Urothelium cell line (cell line): ENCODE measurements at regions not wholly inside any gene's neighbourhood (a gene's known extent, or its start where the extent isn't known, plus 50 kb on each side); places are given as distances from the start of the nearest gene placed in this dataset.
A peak's percentile ranks its signal among the peaks of the same experiment; 100 is the strongest.

Experiments used
- DNase-seq: peaks from one replicate; pipeline ENCODE4 v3.0.0; 2011; ENCODE audit warnings: low spot score, mixed read lengths
- FAIRE-seq: peaks from 2 replicates; lab custom pipeline; 2011; peaks lifted over from hg19 to GRCh38; lab: Jason Lieb, UNC

DNA sequence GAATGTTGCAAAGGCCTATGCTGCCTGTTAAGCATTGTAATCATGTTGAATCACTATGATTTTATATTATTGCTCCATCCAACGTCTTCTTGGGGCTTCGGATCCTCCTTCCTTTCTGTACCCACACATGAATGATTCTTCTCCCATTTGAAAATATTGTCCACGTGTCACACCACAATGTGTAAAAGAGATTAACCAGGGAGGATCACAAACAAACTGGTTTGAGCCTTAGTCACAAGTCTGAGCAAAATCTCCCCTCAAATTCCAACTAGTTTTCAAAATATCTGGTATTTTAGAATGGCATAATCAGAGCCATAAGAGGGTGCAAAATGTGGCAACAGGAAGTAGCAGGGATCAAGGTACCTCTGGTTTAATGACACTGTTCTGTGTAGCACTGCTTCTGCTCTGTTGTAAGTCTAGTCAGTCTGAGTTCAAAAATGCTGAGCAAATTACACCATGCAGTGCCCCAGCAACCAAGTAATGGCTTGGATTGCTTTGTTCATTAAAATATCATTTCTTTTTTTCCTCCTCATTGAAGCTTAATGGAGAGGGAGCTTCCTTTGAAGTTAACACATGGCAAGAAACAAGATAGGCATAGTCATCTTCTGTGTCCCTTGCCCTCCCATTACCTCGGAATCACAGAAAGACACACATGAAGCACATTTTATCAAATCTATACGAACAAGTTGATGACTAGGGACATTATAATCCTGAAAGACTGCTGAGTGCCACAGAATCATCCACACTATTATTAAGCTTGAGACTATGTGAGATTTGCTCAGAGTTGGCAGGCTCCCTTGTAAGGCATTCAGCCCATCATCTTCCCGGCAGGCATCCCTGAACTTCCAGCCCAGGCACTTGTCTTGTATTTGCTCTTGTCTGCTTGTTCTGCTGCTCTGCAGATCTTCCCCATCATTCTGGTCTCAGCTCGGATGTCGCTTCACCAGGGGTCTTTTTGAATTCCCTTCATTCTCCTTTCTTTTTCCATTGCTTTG, 102.0 kb upstream of the PRLR start:
- no peak for DNase-seq
- FAIRE-seq: no peak

DNA sequence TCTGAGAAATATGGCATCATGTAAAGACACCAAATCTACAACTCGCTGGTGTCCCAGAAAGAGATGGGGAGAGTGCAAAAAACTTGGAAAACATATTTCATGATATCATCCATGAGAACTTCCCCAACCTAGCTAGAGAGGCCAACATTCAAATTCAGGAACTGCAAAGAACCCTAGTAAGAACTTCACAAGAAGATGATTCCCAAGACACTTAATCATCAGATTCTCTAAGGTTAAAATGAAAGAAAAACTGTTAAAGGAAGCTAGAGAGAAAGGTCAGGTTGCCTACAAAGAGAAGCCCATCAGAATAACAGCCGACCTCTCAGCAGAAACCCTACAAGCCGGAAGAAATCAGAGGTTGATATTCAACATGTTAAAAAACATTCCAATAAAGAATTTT, 95.5 kb upstream of the PRLR start:
- FAIRE-seq (no peak), DNase-seq (no peak)

DNA sequence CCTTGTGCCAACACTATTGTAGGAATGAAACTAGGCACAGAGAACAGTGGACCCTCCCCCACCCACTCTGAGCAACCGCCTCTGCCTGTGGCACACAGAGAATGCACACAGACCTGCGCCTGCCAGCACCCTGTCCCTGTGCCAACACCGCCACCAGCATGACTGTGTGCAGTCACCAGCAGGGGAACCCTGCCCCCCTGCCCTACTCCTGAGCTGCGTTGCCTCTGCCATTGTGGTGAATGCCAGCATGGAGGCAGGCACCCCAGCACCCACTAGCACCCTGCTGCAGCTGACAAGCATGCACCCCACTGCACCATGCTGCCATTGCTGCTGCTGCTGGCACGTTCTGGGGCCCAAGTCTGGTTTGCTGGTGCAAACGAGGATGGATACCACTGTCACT, 94.4 kb upstream of the PRLR start:
- DNase-seq (no peak), FAIRE-seq (peak; percentile 89)

DNA sequence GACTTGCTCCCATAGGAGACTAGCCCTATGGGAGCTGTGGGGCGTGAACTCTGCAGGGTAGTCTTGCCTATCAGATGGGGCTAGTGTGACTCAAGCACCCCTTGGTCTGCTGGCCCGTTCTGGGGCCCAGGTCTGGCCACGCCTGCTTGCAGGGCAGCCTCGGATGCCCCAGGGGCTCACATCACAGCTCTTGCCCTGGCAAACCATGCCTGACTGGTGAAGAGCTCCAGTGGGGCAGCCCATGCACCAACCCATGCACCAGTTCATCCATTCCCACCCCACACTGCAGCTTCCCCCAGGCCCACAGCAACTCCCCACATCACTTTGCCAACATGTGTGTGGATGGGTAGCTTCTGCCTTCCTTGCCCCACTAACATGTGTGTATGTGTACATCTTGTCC, 93.9 kb upstream of the PRLR start:
- FAIRE-seq: no peak
- no peak for DNase-seq

DNA sequence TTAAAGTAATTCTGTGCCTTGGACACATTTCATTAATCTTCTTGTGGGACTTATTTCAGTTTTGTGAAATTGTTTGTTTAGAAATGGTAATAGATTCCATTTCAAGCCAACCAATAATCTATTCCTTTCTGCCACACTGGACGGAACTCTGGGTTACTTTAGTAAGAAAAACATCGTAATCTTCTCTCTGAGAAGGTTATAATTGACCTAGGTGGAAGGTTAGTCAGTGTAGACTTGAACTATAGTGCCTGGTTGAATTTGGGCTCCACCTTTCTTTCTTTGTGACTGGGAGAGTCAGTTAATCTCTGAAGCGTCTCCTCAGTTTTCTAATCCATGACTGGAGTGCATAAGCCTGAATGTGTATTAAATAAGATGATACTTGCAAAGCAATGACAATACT, 89.7 kb upstream of the PRLR start:
- FAIRE-seq (no peak), DNase-seq (no peak)

DNA sequence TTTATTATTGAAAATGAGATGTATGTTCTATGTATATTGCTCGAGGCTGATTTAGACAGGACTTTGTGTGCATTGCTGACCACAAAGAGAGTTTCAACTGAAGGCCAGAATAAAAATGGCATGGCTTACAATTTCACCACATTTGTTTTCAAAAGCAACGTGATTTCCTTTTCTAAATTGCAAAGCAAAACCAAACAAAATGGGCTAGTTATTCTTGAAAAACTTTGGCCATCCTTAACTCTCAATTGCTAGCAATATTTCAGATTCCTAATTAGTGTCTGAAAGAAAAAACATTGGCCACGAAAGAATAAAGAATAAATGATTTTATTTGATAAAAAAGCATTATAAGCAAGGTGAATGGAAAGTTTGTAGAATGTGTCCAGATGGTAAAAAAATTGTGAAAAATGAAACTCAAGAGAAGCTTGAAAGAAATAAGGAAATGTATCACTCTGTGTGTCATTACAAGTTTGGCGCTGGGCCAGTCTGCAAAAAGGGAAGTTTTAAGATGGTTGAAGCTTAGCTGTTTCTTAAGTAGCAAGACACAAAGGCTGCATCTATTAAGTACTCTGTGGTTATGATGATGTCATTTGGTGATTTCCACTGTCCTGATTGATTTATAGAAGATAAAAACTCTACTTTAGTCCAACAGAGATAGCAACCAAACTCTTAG, 89.2 kb upstream of the PRLR start:
- FAIRE-seq: no peak
- peak; percentile 41 for DNase-seq

DNA sequence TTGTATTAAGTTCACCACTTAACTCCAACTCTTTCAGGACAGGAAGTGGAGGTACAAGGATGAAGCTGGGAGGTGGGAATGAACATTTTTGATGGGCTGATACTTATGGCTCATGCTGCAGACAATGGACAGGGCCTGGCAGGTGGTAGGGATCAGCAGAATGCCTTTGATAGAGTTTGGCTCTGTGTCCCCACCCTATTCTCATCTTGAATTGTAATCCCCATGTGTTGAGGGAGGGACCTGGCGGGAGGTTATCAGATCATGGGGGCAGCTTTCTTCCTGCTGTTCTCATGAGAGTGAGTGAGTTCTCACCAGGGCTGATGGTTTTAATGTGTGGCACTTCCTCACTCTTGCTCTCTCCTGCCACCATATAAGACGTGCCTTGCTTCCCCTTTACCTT, 87.3 kb upstream of the PRLR start:
- FAIRE-seq (peak; percentile 9), DNase-seq (no peak)

DNA sequence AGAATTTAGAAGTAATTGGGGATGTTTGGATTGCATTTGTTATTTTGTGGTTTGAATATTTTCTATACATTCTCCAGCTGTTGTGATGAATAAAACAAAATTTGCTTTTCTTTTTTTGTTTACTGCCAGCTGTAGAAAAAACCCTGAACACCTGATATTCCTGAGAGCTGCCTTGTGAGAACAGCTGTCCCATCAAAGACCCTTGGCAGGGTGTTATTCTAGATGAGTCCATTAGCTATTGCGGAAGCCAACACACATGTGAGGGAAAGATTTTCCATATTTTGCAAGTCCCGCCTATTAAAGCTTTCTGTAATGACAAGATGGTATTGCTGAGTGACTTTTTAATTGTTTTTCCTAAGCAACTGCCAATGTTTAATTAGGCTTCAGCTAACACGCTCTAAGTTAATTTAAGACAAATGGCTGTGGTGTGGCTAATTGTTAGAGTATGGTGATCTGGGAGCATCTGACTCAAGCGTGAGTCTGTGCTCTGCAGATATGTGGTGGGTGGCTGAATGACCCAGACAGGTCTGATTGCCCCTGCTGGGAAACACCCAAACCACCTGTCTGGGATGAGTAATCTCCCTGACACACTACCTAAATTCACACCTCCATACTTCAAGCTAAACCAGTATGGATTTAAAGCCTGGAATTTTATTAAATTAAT, 86.5 kb upstream of the PRLR start:
- FAIRE-seq (no peak), DNase-seq (peak; percentile 47)

DNA sequence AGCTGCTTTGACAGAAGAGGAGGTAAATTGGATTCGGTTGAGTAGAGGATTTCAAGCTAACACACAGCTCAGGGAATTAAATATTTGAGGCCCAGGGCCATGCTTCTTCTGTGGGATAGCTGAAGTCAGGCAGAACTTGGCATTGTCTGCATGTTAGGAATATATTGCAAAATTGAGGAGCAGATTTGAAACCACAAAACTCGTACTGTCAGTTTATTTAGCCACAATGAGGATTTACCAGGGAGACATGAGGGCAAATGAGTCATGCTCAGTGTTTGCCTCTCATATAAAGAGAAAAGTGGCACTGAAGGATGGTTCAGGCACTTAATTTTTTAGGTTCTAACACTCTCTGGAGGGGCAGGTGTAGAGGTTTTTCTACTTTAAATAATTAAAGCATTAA, 83.0 kb upstream of the PRLR start:
- FAIRE-seq (peak; percentile 77), DNase-seq (peak; percentile 62)

DNA sequence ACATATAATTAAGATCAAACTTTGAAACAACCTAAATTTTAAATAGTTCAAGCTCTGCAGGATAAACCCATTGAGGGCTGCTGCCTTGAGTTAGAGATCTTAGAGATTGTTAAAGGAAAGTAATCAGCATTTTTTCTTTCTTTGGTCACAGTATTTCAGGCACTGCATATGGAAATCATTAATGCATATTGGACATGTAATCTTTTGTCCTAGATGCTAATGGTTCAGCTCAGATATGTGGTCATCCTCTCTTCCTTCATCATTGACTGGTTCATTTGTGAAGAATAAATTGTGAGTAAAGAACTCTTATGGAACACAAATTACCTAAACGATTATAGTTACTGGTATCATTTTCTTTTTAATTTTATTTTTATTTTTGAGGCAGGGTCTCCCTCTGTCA, 82.0 kb upstream of the PRLR start:
- DNase-seq (no peak), FAIRE-seq (no peak)

DNA sequence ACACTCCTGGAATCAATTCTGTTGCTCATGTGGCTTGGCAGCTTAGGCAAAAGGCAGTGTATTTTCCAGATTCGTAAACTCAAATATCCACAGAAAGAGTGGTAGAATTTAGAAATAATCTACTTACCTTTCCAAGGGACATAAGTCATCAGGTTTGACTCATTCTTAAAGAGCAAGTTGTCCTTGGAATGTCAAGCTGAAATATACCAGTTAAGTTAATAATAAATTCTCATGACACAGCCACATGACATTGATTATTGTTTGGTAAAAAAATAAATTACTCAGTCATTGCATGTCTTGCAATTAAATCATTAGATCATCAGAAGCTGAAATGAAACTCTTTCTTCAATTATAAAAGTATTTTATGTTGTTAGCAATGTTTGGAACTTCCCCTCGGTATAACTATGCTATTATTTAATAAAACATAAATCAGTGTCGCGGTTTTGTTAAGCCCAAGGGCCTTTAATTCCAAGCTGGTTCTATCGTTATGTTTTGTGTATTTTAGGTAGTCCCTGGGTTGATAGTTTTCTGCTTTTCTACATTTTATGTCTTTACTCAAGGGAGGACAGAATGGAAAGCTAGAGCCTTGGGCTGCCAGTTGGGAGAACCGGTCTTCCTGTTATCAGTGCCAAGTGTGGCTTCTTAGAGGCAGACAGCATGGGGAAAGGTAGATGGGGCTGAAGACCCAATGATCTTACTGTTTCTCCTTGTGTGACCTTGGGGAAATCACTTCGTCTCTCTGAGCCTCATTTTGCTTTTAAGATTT, 79.3 kb upstream of the PRLR start:
- no peak for FAIRE-seq
- no peak for DNase-seq

DNA sequence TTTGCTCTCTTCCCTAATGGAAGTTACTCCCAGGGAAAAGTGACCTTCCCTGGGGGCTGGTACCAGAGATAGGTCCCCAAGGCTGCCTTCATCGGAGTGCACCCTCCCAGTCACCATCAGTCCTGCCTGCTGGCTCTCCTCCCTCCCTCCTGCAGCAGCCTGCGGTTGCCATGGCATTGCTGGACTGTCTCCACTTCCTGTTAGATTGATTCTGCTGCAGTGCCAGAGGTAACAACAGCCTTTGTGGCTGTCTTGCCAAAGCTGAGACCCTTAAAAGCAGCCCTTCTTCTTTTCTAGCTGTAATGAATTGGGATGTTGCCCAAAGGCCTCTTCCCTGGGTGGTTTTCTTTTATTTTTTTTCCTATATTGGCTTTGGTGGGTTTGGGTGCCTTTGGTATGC, 78.1 kb upstream of the PRLR start:
- FAIRE-seq (no peak), DNase-seq (peak; percentile 25)

DNA sequence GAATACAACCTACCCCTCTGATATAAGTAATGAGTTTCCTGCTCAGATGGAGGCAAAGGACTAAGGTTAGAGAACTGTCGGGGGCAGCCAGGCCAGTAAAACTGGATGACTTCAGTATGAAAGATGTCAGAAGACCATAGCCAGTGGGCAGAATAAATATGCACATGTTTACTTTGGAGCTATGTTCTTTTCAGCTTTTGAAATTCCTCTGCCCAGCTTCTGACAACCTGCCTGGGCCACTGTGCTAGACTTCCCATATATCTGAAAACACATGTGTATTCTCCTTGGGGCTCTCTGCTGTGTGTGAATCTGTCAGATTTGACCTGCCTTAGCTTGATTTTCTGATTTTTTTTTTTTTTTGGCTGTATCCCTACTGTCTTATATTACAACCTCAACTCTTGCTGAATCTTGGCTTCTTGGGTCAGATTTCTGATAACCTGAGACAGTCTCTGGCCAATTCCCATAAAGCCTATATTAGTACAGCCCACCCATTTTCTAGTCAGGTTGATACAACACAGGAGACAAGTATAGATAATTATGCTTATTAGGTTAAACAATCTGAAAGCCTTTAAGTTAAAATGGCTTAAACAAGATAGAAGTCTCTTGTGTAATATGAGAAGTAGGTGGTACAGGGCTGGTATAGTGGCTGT, 76.6 kb upstream of the PRLR start:
- no peak for FAIRE-seq

DNA sequence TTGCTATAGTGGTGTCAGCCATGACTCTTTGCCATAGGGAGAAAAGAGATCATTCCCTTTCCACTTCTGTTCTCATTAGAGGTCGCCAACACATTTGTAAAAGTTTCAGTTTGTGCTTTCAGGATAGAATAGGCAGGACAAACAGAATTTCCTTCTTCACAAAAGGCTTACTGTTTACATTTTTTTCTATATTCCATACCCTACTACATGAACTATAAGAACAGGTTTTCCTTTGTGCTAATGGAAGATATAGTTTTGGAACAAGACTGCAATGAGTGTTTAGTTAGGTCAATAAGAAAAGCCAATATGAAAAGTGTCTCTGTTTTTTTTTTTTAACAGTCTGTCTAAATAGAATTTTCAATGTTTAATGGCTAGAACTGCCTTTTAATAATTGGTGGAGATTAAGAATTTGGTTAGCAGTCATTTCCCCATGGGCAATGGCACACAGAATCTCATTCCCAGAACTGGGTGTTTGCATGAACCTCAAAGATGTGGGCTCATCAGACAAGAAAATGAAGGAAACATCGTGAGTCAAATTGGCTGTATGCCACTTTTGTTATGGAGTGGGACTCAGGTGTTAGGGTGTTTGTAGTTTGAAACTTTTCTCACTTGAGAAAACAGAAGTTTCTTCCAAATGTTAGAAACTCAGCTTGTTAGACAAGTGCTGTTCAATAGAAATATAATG, 75.2 kb upstream of the PRLR start:
- no peak for DNase-seq
- no peak for FAIRE-seq

More for the DNA sequence above, 76.6 kb upstream of the PRLR start:
- no peak for DNase-seq

DNA sequence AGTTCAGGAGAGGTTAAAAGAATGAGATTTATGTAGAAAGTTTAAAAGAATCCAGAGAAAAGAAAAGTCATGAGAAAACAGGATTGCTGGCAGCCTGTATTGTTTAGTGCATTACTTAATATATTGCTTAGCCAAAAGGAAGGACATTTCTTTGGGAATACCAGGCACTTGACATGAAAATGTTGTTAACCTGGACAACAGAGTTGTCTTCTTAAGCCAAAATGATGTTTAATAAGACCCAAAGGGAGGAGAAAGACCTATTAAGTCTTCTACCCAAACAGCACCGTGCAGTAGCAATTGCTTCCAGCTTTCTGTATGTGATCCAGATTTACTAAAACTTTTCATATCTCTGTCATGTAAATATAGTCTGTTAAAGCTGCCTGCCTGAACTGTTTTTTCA, 74.0 kb upstream of the PRLR start:
- FAIRE-seq: no peak
- DNase-seq: no peak

DNA sequence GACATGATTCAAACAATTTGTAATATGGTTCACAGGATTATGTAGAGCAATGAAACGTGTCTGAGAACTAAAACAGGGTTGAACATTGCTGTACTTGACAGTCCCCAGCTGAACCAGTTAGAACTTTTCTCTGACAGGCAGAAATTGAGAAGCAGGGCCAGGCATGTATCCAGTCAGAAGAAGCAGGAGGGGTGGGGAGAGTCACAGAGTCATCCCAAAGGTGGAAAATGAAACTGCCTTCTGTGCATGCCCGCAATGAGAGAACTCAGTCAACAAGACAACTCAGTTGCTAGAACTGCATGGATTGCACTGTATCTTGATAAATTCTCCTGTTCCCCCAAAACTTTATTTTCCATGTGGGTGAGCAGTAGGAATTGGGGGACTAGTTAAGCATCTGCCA, 72.9 kb upstream of the PRLR start:
- DNase-seq (no peak), FAIRE-seq (no peak)

DNA sequence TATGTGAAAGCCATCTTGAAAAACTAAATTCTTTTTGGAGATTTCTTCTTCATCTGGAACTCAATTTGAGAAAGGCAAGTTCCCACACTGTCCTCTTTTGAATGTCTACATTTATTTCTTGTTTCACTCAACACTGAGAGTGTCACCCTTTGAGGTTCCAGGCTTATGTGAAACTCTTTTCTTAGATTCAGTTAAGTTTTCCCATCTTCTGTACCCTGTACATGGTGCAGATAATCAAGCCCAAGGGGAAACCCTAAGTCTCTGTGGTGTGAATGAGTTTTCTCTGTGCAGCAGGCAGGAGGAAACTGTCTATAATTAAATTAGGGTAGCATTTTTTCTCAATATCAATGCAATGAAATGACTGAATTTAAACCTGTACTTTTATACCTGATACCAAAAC, 72.3 kb upstream of the PRLR start:
- no peak for FAIRE-seq

DNA sequence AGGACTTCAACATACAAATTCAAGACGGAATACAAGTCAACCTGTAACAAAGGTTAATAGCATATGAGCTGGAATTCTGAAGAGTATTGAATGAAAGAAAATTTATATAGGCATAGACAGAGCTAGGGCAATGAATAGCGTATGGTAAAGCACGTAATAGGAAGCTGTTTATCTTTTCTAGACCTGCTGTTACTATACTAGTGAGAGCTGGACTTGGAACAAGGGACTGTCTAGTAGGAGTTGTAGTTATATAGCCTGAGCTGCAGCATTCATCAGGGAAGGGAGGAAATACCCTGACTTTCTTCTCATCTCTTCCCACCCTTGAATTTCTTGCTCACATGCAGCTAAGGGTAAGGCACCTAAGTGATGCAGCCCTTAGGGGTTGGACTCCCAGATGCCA, 67.5 kb upstream of the PRLR start:
- FAIRE-seq (peak; percentile 52), DNase-seq (no peak)

More for the DNA sequence above, 72.3 kb upstream of the PRLR start:
- DNase-seq: no peak

DNA sequence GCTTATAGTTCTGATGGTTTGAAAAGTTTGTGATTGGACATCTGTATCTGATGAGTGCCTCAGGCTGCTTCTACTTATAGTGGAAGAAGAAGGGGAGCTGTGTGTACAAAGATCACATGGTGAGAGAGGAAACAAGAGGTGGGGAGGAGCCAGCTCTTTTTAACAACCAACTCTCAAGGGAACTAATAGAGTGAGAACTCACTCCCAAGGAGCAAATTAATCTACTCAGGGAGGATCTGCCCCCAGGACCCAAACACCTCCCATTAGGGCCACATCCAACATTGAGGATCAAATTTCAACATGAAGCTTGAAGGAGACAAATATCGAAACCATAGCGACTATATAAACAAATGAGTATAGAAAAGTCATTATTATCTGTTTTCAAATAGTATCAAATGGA, 64.7 kb upstream of the PRLR start:
- FAIRE-seq: no peak
- no peak for DNase-seq

DNA sequence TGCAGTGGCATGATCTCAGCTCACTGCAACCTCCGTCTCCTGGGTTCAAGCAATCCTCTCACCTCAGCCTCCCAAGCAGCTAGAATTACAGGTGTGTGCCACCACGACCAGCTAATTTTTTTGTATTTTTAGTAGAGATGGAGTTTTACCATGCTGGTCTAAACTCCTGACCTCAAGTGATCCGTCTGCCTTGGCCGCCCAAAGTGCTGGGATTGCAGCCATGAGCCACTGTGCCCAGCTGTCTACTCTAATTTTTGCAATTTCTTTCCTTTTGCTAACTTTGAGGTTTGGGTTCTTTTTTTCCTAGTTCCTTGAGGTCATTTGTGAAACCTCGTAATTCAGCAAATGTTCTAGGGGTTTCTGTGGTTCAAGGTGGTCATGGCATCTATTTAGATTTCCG, 63.7 kb upstream of the PRLR start:
- FAIRE-seq (no peak), DNase-seq (no peak)
